ENCODE measurements at regions not wholly inside any gene's neighbourhood (a gene's known extent, or its start where the extent isn't known, plus 50 kb on each side); places are given as distances from the start of the nearest gene placed in this dataset.

GRCh38 chr10:78321000-78321399, 287.3 kb downstream of the RPS24 start:
- DNase-seq (ENCODE audit: insufficient read length, low spot score): no peak
- no peak for TF ChIP-seq CTCF (IDR thresholded peaks at IDR 0.05; ENCODE audit: insufficient read depth, missing control alignments)
- FAIRE-seq: no peak

DNA sequence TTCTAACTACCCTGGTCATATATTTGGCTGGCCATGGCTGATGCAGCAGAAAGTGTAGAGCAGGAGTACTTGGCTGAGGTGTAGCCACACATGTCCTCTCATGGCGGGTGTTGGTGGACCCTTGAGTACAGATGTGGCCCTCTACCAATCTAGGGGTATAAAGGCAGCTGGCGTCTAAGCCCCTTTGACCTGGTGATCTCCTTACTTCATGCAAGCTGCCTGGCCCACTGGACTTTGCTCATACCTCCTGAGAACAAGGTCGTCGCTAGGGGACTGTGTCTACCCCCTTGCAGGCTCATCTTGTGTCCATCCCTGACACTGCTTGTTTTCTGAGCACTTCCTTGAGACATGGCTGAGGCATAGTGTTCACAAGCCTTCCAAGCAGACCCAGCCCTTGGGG, 287.8 kb downstream of the RPS24 start:
- DNase-seq (ENCODE audit: insufficient read length, low spot score): no peak

DNA sequence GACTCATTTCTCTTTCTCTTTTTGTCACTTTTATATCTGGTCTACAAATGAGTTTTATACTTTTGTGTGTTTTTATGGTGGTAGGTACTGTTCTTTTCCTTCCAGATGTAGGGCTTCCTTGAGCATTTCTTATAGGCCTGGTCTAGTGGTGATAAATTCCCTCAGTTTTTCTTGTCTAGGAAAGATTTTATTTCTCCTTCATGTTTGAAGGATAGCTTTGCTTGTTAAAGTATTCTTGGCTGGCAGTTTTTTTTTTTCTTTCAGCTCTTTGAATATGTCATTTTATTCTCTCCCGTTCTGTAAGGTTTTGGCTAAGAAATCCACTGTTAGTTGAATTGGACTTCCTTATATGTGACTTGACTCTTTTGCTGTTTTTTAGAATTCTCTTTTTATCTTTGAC, 292.7 kb downstream of the RPS24 start:
- TF ChIP-seq CTCF (IDR thresholded peaks at IDR 0.05; ENCODE audit: insufficient read depth, missing control alignments): no peak
- no peak for DNase-seq (ENCODE audit: insufficient read length, low spot score)
- FAIRE-seq: no peak

More for the DNA sequence above, 287.8 kb downstream of the RPS24 start:
- FAIRE-seq: no peak
- TF ChIP-seq CTCF (IDR thresholded peaks at IDR 0.05; ENCODE audit: insufficient read depth, missing control alignments): no peak

DNA sequence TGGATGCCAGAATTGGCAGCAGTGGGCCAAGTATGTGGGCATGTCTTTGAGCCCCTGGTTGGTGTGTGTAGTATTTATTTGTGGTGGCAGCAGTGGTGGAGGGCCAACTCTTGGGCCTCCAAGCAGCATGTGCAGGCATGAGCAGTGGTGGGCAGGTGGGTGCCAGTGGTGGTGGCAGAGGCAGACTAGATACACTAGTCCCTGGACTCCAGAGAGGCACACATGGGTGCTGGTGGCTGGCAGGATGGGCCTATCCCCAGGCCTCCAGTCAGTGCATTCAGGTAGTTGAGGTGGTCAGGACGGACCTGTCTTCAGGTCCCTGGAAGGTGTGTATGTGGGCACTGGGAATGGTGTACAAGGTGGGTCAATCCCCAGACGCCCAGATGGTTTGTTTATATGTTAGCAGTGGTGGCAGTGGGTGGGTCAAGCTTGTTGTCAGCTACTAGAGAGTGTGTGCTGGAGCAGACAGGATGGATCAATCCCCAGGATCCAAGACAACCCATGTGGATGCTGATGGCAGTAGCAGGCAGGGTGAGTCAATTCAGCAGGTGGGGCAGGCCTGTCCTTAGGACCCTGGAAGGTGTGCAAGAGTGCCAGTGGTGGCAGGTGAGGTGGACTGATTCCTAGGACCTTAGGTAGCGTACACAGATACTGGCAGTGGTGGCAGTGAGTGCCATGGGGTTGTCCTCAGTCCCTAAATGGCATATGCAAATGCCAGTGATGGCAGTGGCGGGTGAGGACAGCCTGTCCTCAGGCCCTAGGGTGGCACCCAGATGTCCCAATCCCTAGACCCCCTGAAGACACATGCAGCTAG, 294.3 kb downstream of the RPS24 start:
- no peak for TF ChIP-seq CTCF (IDR thresholded peaks at IDR 0.05; ENCODE audit: insufficient read depth, missing control alignments)
- FAIRE-seq (no peak), DNase-seq (ENCODE audit: insufficient read length, low spot score) (no peak)

DNA sequence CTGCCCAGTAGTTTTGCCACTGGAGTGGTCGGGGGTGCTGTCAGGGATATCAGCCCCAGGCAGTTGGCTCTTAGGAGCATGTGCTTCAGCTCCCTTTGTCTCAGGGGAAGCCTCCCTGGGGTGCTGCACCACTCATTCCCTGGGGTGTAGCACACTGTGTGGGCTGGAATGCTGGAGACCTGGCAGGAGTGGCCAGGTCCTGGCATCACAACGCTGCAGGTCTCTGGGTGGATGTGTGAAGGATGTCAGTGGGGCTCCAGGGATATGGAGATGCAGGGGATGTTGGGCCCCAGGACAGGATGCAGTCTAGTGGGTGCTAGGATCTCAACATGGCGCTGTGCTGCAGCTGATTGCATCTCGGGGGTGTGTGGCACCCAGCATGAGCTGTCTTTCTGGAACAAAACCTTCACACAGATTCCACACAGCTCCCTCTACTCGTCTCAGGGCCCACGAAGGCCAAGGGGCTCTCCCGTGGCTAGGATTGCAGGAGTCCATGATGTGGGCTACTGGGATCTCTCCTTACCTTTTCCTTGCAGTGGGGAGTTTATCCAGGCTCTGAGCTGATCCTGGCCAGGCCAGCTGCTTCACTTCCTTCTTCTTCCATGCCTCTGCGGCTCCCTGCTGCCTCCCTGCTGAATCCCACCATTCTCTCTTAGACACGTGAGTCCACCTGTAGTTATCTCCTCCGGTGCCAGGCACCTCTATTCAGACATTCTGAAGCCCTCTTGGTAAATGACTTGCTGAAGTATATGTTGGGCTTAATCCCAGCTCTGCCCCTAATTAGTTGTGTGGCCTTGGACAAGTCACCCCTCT, 295.1 kb downstream of the RPS24 start:
- TF ChIP-seq CTCF (IDR thresholded peaks at IDR 0.05; ENCODE audit: insufficient read depth, missing control alignments): no peak
- DNase-seq (ENCODE audit: insufficient read length, low spot score): no peak
- no peak for FAIRE-seq

- TF ChIP-seq CTCF (IDR thresholded peaks at IDR 0.05; ENCODE audit: insufficient read depth, missing control alignments): no peak
- no peak for DNase-seq (ENCODE audit: insufficient read length, low spot score)
- no peak for FAIRE-seq
Observed at GRCh38 chr10:78330884-78331283, 297.2 kb downstream of the RPS24 start.

Measured in D721Med (cell line).